22Rv1 (cell line): ENCODE measurements at regions not wholly inside any gene's neighbourhood (a gene's known extent, or its start where the extent isn't known, plus 50 kb on each side); places are given as distances from the start of the nearest gene placed in this dataset.

Experiments used
- CTCF ChIP-seq: fragments of 450-650 bp; IDR thresholded peaks from 2 replicates; pipeline ENCODE4 v1.5.1; 2017; ENCODE audit warnings: mild to moderate bottlenecking
- ZFX ChIP-seq: fragments of 450-650 bp; IDR thresholded peaks from 2 replicates; pipeline ENCODE4 v1.6.1; 2017; ENCODE audit warnings: antibody characterized with exemption, borderline replicate concordance

GRCh38 chr6:1542335-1542734, 67.4 kb upstream of the FOXC1 start:
- TF ChIP-seq CTCF: no peak
- TF ChIP-seq ZFX: no peak
